HUES6 (cell line): ENCODE measurements at regions not wholly inside any gene's neighbourhood (a gene's known extent, or its start where the extent isn't known, plus 50 kb on each side); places are given as distances from the start of the nearest gene placed in this dataset.
"Not testable (repeated sequence)": the region's sequence is repeated elsewhere in the genome, so short reads cannot be mapped to it uniquely, and the experiment has no call there.

ENCODE experiments used
- H3K27ac ChIP-seq: 2 replicates; pipeline ENCODE4 v1.7.0; 2013; ENCODE audit warnings: low read depth, mild to moderate bottlenecking, low read length, inconsistent platforms
- H3K27me3 ChIP-seq: 2 replicates; pipeline ENCODE4 v1.6.1; 2013; ENCODE audit warnings: low read length; ENCODE audit not compliant: control insufficient read depth, insufficient read depth
- H3K36me3 ChIP-seq: 2 replicates; pipeline ENCODE4 v1.6.1; 2013; ENCODE audit warnings: low read length; ENCODE audit not compliant: control insufficient read depth, insufficient read depth
- H3K4me1 ChIP-seq: 2 replicates; pipeline ENCODE4 v1.6.1; 2013; ENCODE audit warnings: low read length; ENCODE audit not compliant: control insufficient read depth, insufficient read depth
- H3K4me3 ChIP-seq: 2 replicates; pipeline ENCODE4 v1.5.1; 2013; ENCODE audit warnings: low read depth, low read length
- H3K9ac ChIP-seq: one replicate; pipeline ENCODE4 v1.6.1; 2013; ENCODE audit warnings: mild to moderate bottlenecking, low read length
- H3K9me3 ChIP-seq: 2 replicates; pipeline ENCODE4 v1.6.1; 2013; ENCODE audit warnings: low read depth, low read length; ENCODE audit not compliant: control insufficient read depth, insufficient read depth

DNA sequence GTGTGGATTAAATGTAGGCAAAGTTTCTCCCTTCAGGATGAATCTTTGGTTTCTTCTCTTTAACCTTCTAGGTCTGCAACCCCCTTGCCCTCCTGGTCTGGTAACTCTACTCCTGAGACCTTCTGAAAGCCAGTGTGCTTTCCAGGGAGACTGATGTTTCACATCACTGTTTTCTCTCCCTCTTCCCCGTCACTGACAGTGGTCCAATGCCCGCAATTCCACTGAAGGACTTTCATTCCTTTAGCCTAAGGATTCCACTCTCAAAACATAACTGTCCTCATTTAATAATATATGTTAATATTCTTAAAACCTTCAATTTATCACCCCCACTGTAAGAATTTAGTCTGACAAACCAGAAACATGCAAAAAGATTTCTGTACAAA, 101.5 kb upstream of the CPNE4 start:
- no peak overlapping the region; the same call in 1 of the 2 replicates for H3K27ac ChIP-seq
- no peaks in the 10 kb centered on the region for H3K27me3 ChIP-seq
- no peaks in the 10 kb centered on the region for H3K36me3 ChIP-seq
- peak overlapping the region; percentile 51 for H3K9ac ChIP-seq
- H3K4me1 ChIP-seq = peaks cover 19% of the 10 kb centered on the region
- H3K9me3 ChIP-seq = no peaks in the 10 kb centered on the region
- H3K4me3 ChIP-seq = peak overlapping the region; percentile 61; the same call in 1 of the 2 replicates

DNA sequence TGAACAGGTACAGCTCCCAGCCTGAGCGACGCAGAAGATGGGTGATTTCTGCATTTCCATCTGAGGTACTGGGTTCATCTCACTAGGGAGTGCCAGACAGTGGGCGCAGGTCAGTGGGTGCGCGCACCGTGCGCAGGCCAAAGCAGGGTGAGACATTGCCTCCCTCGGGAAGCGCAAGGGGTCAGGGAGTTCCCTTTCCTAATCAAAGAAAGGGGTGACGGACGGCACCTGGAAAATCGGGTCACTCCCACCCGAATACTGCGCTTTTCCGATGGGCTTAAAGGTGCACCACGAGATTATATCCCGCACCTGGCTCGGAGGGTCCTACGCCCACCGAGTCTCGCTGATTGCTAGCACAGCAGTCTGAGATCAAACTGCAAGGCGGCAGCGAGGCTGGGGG, 102.1 kb upstream of the CPNE4 start:
- H3K27me3 ChIP-seq, H3K9me3 ChIP-seq, H3K36me3 ChIP-seq, H3K27ac ChIP-seq: not testable (repeated sequence)
- H3K4me3 ChIP-seq = peak overlapping the region; percentile 61
- H3K9ac ChIP-seq = peak overlapping the region; percentile 76
- H3K4me1 ChIP-seq = peaks cover 19% of the 10 kb centered on the region

DNA sequence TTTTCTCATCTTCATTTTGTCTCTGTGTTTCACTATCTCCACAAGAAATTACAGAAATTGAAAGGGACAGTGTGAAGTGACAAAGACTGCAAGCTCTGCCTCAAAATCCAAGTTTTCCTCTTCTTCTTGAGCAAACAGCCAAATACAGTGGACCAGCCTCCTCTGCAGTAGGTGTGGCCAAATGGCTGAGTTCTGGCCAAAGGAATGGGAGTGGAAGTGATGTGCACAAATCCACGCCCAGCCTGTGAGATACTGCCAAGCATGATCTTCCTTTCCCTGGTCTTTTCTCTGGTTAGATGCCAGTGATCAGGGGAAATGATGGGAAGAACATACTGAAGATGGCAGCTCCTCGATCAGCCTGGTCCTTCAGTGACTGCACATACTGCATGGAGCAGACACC, 111.0 kb upstream of the CPNE4 start:
- H3K27ac ChIP-seq = no peak overlapping the region

DNA sequence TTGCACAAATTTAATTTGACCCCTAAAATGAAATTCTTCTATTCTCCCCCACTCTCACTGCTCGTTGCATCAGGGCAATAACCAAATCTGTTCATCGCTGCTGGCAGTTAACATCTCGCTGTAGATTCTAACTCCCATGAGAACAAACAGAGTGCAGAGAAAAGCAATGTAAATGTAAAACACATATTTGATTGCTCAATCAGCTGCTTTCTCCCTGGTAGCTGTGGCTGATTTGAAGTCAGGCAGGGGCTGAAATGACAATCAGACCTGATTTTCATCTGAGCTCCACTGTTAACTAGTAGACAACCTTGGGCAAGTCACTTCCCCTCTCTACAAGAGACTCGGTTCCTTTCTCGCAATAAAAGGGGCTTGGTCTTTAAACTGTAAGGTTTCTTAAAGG, 119.8 kb upstream of the CPNE4 start:
- H3K27me3 ChIP-seq = no peaks in the 10 kb centered on the region
- no peak overlapping the region for H3K4me3 ChIP-seq
- no peaks in the 10 kb centered on the region for H3K4me1 ChIP-seq
- H3K9ac ChIP-seq = no peak overlapping the region
- H3K27ac ChIP-seq = no peak overlapping the region
- H3K9me3 ChIP-seq = no peaks in the 10 kb centered on the region
- no peaks in the 10 kb centered on the region for H3K36me3 ChIP-seq

More for the DNA sequence above, 111.0 kb upstream of the CPNE4 start:
- H3K4me1 ChIP-seq = no peaks in the 10 kb centered on the region
- H3K4me3 ChIP-seq = no peak overlapping the region
- no peaks in the 10 kb centered on the region for H3K27me3 ChIP-seq
- H3K36me3 ChIP-seq = no peaks in the 10 kb centered on the region
- no peaks in the 10 kb centered on the region for H3K9me3 ChIP-seq
- H3K9ac ChIP-seq = no peak overlapping the region

DNA sequence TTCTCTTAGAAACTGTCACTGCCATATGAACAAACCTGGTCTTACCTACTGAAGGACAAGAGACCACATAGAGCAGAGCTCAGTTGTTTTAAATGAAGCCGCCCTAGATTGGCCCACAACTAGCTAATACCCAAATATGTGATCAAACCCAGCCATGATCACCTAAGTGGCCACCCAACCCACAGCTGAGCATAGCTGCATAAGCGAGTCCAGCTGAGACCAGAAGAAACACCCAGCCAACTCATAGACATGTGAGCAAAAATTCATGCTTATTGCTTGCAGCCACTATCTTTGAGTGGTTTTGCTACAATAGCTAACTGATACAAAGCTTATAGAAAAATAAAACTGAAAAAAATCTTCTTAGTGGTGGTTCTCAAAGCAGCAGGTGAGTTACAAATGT, 124.3 kb upstream of the CPNE4 start:
- H3K27ac ChIP-seq = no peak overlapping the region
- H3K9ac ChIP-seq = no peak overlapping the region
- H3K27me3 ChIP-seq = no peaks in the 10 kb centered on the region
- no peaks in the 10 kb centered on the region for H3K36me3 ChIP-seq
- no peaks in the 10 kb centered on the region for H3K4me1 ChIP-seq
- peaks cover 2% of the 10 kb centered on the region; the same call in 1 of the 2 replicates for H3K9me3 ChIP-seq
- no peak overlapping the region for H3K4me3 ChIP-seq

DNA sequence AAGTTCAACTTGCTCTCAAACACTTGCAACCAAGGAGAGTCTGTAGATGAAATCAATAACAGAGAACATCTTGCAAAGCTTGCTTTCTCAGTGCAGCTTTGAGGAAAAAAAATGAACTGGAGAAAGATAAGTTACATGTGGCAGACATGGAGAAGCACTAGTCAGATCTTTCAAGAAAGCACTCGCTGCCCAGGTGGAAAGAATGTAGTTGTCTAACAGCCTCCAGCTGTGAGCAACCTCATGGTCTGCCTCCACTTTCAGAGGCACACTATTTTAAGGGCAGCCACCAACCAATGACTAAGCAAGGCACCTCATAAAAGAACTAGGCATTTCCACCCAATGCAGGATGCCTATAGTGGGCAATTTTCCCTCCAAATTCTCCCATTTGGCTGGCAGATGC, 125.4 kb upstream of the CPNE4 start:
- no peaks in the 10 kb centered on the region for H3K36me3 ChIP-seq
- no peaks in the 10 kb centered on the region for H3K4me1 ChIP-seq
- peaks cover 2% of the 10 kb centered on the region; the same call in 1 of the 2 replicates for H3K9me3 ChIP-seq
- no peak overlapping the region for H3K4me3 ChIP-seq
- H3K9ac ChIP-seq = no peak overlapping the region
- H3K27ac ChIP-seq = no peak overlapping the region
- no peaks in the 10 kb centered on the region for H3K27me3 ChIP-seq

DNA sequence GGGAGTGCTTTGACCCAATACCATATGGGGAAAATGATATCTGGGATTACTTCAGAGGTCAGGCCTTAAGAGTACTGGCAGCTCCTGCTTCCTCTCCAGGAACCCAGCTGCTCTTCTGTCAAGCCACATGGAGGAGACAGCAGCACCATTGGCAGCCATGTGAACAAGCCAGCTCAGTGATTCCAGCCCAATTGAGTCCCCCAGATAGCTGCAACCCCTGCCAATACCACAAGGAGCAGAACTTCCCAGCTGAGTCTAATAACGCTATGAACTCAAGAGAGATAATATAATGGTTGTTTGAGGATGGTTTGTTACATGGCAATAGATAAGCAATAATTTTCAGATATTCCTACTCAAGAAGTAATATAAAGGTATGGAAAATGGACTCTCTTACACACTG, 126.8 kb upstream of the CPNE4 start:
- Histone ChIP-seq H3K4me1 (no peaks in the 10 kb centered on the region), H3K36me3 (no peaks in the 10 kb centered on the region), H3K4me3 (no peak overlapping the region), H3K27ac (no peak overlapping the region), H3K27me3 (no peaks in the 10 kb centered on the region), H3K9me3 (peaks cover 2% of the 10 kb centered on the region; the same call in 1 of the 2 replicates), H3K9ac (no peak overlapping the region)

DNA sequence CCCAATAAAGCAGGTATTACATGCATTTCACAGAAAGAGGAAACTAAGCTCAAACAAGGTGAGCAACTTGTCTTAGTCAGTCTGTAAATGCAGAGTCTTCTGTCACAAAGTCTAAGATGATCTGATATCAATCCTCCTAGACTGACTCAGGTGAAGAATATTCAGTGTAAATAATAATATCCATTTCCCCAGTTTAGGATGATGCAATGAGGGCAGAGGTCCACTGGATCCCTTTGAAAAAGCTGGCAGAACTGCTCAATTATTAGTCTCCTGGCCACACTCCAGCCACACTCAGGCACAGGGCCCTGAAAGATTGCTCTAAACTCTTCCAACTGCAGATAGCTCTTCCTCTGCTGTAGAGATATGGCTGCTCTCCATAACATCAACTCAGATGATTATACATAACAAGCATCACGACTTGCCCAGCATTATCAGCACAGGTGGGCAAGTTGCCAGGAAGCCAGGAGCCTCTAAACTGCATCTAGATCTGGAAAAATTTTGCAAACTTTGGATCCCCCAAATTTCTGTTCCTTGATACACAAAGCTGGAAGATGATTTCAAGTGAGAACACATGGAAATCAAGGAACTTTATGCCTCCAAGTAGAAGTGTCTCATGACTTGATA, 129.8 kb upstream of the CPNE4 start:
- Histone ChIP-seq H3K36me3 (no peaks in the 10 kb centered on the region), H3K4me1 (no peaks in the 10 kb centered on the region), H3K9me3 (peaks cover 2% of the 10 kb centered on the region; the same call in 1 of the 2 replicates), H3K9ac (no peak overlapping the region), H3K27ac (no peak overlapping the region), H3K27me3 (no peaks in the 10 kb centered on the region), H3K4me3 (no peak overlapping the region)

DNA sequence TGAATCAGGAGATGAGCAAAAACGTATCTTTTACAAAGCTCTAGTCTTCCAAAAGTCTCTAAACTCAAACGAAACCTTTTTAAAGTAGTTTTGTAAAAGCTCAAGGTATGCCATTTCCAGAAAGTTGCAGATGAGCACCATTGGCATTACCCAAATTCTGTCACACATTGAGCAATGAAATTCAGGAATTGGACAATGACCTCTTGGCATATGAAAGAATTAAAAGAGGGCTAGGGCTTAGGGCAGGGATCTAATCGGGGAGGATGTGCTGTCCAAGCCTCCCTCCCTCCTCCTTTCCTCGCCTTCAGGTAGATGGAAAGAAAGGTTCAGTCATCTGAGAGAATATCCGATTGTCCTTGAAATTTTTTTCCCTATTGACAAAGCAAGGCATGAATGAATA, 133.1 kb upstream of the CPNE4 start:
- H3K9ac ChIP-seq = no peak overlapping the region
- no peaks in the 10 kb centered on the region for H3K27me3 ChIP-seq
- no peaks in the 10 kb centered on the region for H3K36me3 ChIP-seq
- peaks cover under 1% of the 10 kb centered on the region; the same call in 1 of the 2 replicates for H3K9me3 ChIP-seq
- H3K4me3 ChIP-seq = no peak overlapping the region
- no peak overlapping the region for H3K27ac ChIP-seq
- H3K4me1 ChIP-seq = no peaks in the 10 kb centered on the region

DNA sequence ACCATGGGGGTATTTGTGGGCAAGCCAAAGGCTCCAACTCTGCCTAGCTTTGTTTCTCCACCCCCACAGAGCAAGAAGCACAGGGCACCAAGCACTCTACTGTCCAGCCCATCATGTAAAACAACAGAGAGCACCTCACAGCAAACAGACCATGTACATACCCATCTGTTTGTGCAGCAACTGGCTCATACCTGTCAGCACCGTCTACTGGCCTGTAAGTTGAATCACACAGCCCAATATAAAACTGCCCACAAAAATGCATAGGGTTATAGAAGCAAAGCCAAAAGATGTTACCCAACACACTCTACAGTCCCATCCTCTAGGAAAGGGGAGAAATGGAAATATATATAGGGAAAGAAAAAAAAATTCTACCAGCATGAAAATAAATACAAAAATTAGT, 139.7 kb upstream of the CPNE4 start:
- H3K27me3 ChIP-seq = no peaks in the 10 kb centered on the region
- H3K36me3 ChIP-seq = no peaks in the 10 kb centered on the region
- H3K27ac ChIP-seq = no peak overlapping the region
- H3K9ac ChIP-seq = no peak overlapping the region
- H3K9me3 ChIP-seq = no peaks in the 10 kb centered on the region
- H3K4me3 ChIP-seq = no peak overlapping the region
- H3K4me1 ChIP-seq = no peaks in the 10 kb centered on the region

DNA sequence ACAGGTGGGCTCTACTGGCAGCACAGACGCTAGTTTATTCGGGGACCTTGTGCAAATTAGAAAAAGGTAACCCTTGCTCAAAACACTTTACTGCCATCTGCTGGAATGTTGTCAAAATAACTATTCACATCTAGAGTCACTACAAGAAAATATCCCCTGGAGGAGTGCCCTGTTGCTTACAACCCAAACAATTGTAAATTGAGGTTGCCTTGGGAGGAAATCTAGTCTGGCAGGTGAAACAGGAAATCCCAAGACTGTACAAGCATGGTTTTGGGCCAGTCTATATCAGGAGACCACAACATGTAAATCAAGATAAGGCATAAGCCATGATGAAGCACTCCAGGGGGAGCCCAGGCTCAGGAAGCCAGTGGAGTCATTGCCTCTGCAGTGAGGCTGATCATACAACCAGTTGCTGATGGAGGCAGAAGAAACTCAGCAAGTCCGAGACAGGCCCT, 136.8 kb upstream of the ACP3 start:
- H3K9ac ChIP-seq = no peak overlapping the region
- H3K4me1 ChIP-seq = peaks cover 6% of the 10 kb centered on the region
- H3K9me3 ChIP-seq = no peaks in the 10 kb centered on the region
- H3K27ac ChIP-seq = no peak overlapping the region
- H3K27me3 ChIP-seq = no peaks in the 10 kb centered on the region
- no peaks in the 10 kb centered on the region for H3K36me3 ChIP-seq
- no peak overlapping the region for H3K4me3 ChIP-seq
